Mammary epithelial cell (primary cell): ENCODE measurements at regions not wholly inside any gene's neighbourhood (a gene's known extent, or its start where the extent isn't known, plus 50 kb on each side); places are given as distances from the start of the nearest gene placed in this dataset.

Experiments
- CTCF ChIP-seq, 2 donors: IDR thresholded peaks in 1 of 2; conservative IDR thresholded peaks in 1 of 2; 2 replicates each; pipeline ENCODE4 v1.5.1; 2011 to 2012; ENCODE audit warnings: inconsistent platforms in 2 of 2, low read length in 2 of 2, mild to moderate bottlenecking in 2 of 2, control low read depth in 1 of 2, low read depth in 1 of 2; ENCODE audit not compliant: insufficient read depth in 1 of 2; ENCODE audit errors: extremely low read depth in 1 of 2
- EZH2 ChIP-seq: IDR thresholded peaks from 2 replicates; pipeline ENCODE4 v1.6.1; 2012; ENCODE audit warnings: low read length, inconsistent platforms, borderline replicate concordance

DNA sequence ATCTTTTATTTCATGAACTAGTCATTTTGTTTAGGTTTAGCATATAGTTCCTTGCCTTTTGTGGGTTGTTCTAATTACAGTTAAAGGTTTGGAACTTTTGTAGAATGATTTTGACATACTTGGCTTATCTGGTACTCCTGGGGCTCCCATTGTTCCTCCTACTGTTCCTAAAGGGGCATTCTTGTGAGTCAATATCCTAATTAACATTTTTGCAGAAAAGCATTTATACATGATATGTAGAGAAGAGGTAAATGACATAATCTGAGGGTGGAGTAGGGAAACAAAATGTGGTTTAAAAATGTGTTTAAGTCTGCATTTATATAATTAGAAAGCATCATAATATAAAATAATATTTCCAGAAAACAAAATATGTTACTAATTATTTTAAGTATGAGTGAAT, 529.2 kb downstream of the FAT4 start:
- TF ChIP-seq CTCF (conservative IDR thresholded peaks at IDR 0.05 in 1 of 2, IDR thresholded peaks at IDR 0.05 in 1 of 2; ENCODE audit: extremely low read depth in 1 of 2, insufficient read depth in 1 of 2, low read depth in 1 of 2, low read length in 2 of 2) (no peak), EZH2 (no peak)
